HG03095 (cell line): ENCODE measurements at regions not wholly inside any gene's neighbourhood (a gene's known extent, or its start where the extent isn't known, plus 50 kb on each side); places are given as distances from the start of the nearest gene placed in this dataset.
"Not testable (repeated sequence)": the region's sequence is repeated elsewhere in the genome, so short reads cannot be mapped to it uniquely, and the experiment has no call there.

Source experiments
- ATAC-seq: cut with Tn5 transposase; IDR thresholded peaks from one replicate; pipeline ENCODE4 v1.9.1; 2021; ENCODE audit warnings: moderate library complexity; ENCODE audit not compliant: unreplicated experiment

GRCh38 chr3:8113626-8114025 is 388.0 kb upstream of the LMCD1 start:
- no peak for ATAC-seq

- ATAC-seq: no peak
Measured at GRCh38 chr3:8128686-8129085, 372.9 kb upstream of the LMCD1 start.

- ATAC-seq: no peak
Measured at GRCh38 chr3:8136553-8136952, 365.1 kb upstream of the LMCD1 start.

GRCh38 chr3:8143186-8143585 is 358.4 kb upstream of the LMCD1 start:
- ATAC-seq: no peak

- ATAC-seq: no peak
Measured at GRCh38 chr3:8145661-8146060, 356.0 kb upstream of the LMCD1 start.

GRCh38 chr3:8147711-8148110 is 353.9 kb upstream of the LMCD1 start:
- ATAC-seq: no peak

GRCh38 chr3:8152821-8153418 is 348.7 kb upstream of the LMCD1 start:
- no peak for ATAC-seq

GRCh38 chr3:8153800-8154199 is 347.8 kb upstream of the LMCD1 start:
- ATAC-seq: no peak

GRCh38 chr3:8154617-8155016 is 347.0 kb upstream of the LMCD1 start:
- ATAC-seq: no peak

GRCh38 chr3:8156138-8156537 is 345.5 kb upstream of the LMCD1 start:
- no peak for ATAC-seq

GRCh38 chr3:8156831-8157230 is 344.8 kb upstream of the LMCD1 start:
- ATAC-seq: no peak

- ATAC-seq: no peak
Measured at GRCh38 chr3:8157640-8158039, 344.0 kb upstream of the LMCD1 start.

GRCh38 chr3:8164145-8164544 is 337.5 kb upstream of the LMCD1 start:
- ATAC-seq: no peak

GRCh38 chr3:8166014-8166413 is 335.6 kb upstream of the LMCD1 start:
- ATAC-seq: no peak

GRCh38 chr3:8170971-8171508 is 330.6 kb upstream of the LMCD1 start:
- no peak for ATAC-seq

- ATAC-seq: no peak
Measured at GRCh38 chr3:8173892-8174291, 327.7 kb upstream of the LMCD1 start.

- not testable (repeated sequence) for ATAC-seq
Measured at GRCh38 chr3:8176759-8177483, 324.7 kb upstream of the LMCD1 start.

- not testable (repeated sequence) for ATAC-seq
Measured at GRCh38 chr3:8178516-8178915, 323.1 kb upstream of the LMCD1 start.

GRCh38 chr3:8182904-8183303 is 318.7 kb upstream of the LMCD1 start:
- no peak for ATAC-seq

GRCh38 chr3:8183627-8184026 is 318.0 kb upstream of the LMCD1 start:
- ATAC-seq: no peak

- ATAC-seq: no peak
Measured at GRCh38 chr3:8186213-8186612, 315.4 kb upstream of the LMCD1 start.

- ATAC-seq: no peak
Measured at GRCh38 chr3:8187996-8188395, 313.6 kb upstream of the LMCD1 start.

GRCh38 chr3:8189051-8189450 is 312.6 kb upstream of the LMCD1 start:
- no peak for ATAC-seq
